ENCODE measurements at regions not wholly inside any gene's neighbourhood (a gene's known extent, or its start where the extent isn't known, plus 50 kb on each side); places are given as distances from the start of the nearest gene placed in this dataset.

GRCh38 chr1:29970747-29971325, 734.5 kb downstream of the PTPRU start:
- TF ChIP-seq ZNF143 (CRISPR knock-in tag; IDR thresholded peaks at IDR 0.05) (no peak), ZNF710 (CRISPR knock-in tag; IDR thresholded peaks at IDR 0.05; ENCODE audit: borderline replicate concordance) (no peak), TBX3 (IDR thresholded peaks at IDR 0.05; ENCODE audit: borderline replicate concordance) (no peak), POLR2AphosphoS5 (IDR thresholded peaks at IDR 0.05; ENCODE audit: low read depth, low read length) (no peak), PREB (CRISPR knock-in tag; IDR thresholded peaks at IDR 0.05) (no peak), ZNF513 (CRISPR knock-in tag; conservative IDR thresholded peaks at IDR 0.05) (no peak), SP1 (IDR thresholded peaks at IDR 0.05) (no peak), SP1 (CRISPR knock-in tag; IDR thresholded peaks at IDR 0.05) (no peak), FOXM1 (CRISPR knock-in tag; IDR thresholded peaks at IDR 0.05) (no peak), NR3C1 (CRISPR knock-in tag; IDR thresholded peaks at IDR 0.05) (no peak), ZSCAN25 (CRISPR knock-in tag; IDR thresholded peaks at IDR 0.05) (no peak), SUZ12 (IDR thresholded peaks at IDR 0.05; ENCODE audit: low read depth, low read length) (no peak), HOXA3 (CRISPR knock-in tag; IDR thresholded peaks at IDR 0.05) (no peak), MXI1 (IDR thresholded peaks at IDR 0.05; ENCODE audit: borderline replicate concordance, low read depth, low read length) (no peak)
